Thymus (tissue), 11 donors: ENCODE measurements at regions not wholly inside any gene's neighbourhood (a gene's known extent, or its start where the extent isn't known, plus 50 kb on each side); places are given as distances from the start of the nearest gene placed in this dataset.

Experiments used
- DNase-seq, 9 donors: peaks; one replicate each; pipeline ENCODE4 v3.0.0-alpha.2; 2013; ENCODE audit warnings: low spot score in 9 of 9, low read depth in 6 of 9, missing footprints in 1 of 9
- H3K27ac ChIP-seq, 2 donors: one replicate each; pipeline ENCODE4 v1.5.1; 2013; ENCODE audit warnings: control low read depth in 1 of 2, low read depth in 1 of 2, low read length in 1 of 2, mild to moderate bottlenecking in 1 of 2, moderate library complexity in 1 of 2
- H3K27me3 ChIP-seq, 2 donors: one replicate each; pipeline ENCODE4 v1.5.1; 2013; ENCODE audit warnings: low read length in 1 of 2; ENCODE audit not compliant: control insufficient read depth in 2 of 2, insufficient read depth in 1 of 2
- H3K36me3 ChIP-seq, 2 donors: one replicate each; pipeline ENCODE4 v1.5.1; 2013; ENCODE audit warnings: low read length in 1 of 2, mild to moderate bottlenecking in 1 of 2, moderate library complexity in 1 of 2; ENCODE audit not compliant: control insufficient read depth in 2 of 2, insufficient read depth in 2 of 2
- H3K4me1 ChIP-seq, 2 donors: one replicate each; pipeline ENCODE4 v1.5.1; 2013; ENCODE audit warnings: low read length in 2 of 2; ENCODE audit not compliant: control insufficient read depth in 2 of 2, insufficient read depth in 2 of 2
- H3K4me3 ChIP-seq, 2 donors: one replicate each; pipeline ENCODE4 v1.5.1; 2013; ENCODE audit warnings: low read length in 2 of 2, control low read depth in 1 of 2, mild to moderate bottlenecking in 1 of 2
- H3K9me3 ChIP-seq, 2 donors: one replicate each; pipeline ENCODE4 v1.5.1; 2013; ENCODE audit warnings: low read length in 1 of 2, mild to moderate bottlenecking in 1 of 2; ENCODE audit not compliant: control insufficient read depth in 2 of 2, insufficient read depth in 1 of 2
- WGBS: extraction: QIAGEN DNeasy Blood & Tissue Kit; methylation state at CpG from one replicate; pipeline ENCODE4 v1.1.7; 2013; 5-methylcytosine and 5-hydroxymethylcytosine counted together
- donor health status: healthy.

DNA sequence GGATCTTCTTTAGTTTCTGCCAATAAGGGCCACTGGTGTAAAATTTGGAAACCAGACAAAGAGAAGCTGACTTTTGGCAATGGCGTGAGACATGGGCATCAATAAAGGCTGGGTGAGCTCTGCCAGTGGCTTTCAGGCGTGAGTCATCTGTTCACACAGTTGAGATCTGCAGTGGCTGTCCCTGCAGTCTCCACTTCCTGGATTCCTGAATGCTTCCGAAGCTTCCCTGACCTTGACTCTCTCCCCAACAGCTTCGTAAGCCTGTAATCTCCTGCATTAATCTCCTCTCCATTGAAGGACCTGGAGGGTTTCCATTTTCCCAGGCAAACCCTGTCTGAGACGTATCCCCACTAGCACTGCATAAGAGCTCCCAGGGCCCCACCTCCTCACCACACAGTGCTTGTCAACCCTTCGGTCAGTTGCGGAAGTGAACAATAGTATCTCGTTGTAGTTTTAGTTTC is 574.7 kb downstream of the TBC1D22A start:
- Histone ChIP-seq H3K27ac (no peak overlapping the region), H3K36me3 (no peaks in the 10 kb centered on the region), H3K4me3 (no peak overlapping the region), H3K4me1 (no peaks in the 10 kb centered on the region), H3K27me3 (no peaks in the 10 kb centered on the region), H3K9me3 (peaks cover 1 to 4% of the 10 kb centered on the region in 2 donors)
- 83% methylated on average over 8 of the region's 8 CpGs for WGBS
- DNase-seq = peak in 1 of 9 donors; percentile 6

DNA sequence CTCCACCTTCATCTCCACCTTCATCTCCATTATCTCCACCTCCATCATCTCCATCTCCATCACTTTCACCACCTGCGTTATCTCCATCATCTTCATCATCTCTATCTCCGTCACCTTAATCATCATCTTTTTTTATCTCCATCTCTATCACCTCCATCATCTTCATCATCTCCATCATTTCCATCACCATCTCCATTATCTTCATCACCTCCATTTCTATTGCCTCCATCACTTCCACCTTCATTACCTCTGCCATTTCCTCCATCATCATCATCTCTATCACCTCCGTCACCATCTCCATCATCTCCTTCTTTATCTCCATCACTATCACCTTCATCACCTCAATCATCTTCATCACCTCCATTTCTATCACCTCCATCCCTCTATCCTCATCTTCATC is 573.5 kb downstream of the TBC1D22A start:
- 97% methylated on average over 3 of the region's 3 CpGs for WGBS
- no peaks in the 10 kb centered on the region for H3K27me3 ChIP-seq
- H3K36me3 ChIP-seq = no peaks in the 10 kb centered on the region
- H3K4me3 ChIP-seq = no peak overlapping the region
- no peak overlapping the region for H3K27ac ChIP-seq
- H3K4me1 ChIP-seq = no peaks in the 10 kb centered on the region
- no peak for DNase-seq
- H3K9me3 ChIP-seq = peaks cover 0 to 4% of the 10 kb centered on the region in 2 donors

DNA sequence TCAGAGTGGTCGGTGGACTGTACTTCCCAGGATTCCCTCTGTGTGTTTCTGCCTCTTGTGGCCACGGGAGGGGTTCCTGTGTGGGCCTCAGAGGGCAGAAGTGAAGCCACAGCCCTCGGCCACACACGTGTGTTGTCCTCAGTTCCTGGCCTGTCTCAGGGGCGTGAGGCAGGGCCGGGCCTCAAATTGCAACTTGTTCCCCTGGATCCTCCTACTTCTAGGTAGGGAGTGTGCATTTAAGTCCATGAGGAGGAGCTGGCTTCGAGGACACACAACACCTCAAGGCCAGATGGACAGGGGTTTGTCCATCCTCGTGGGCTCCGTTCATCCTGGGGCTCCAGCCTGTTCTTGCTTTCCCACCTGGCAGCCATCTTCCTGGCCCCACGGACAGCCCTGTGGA is 573.0 kb downstream of the TBC1D22A start:
- H3K27me3 ChIP-seq = no peaks in the 10 kb centered on the region
- no peaks in the 10 kb centered on the region for H3K36me3 ChIP-seq
- no peak overlapping the region for H3K27ac ChIP-seq
- DNase-seq = no peak
- no peak overlapping the region for H3K4me3 ChIP-seq
- no peaks in the 10 kb centered on the region for H3K4me1 ChIP-seq
- peaks cover 0 to 4% of the 10 kb centered on the region in 2 donors for H3K9me3 ChIP-seq
- whole genome bisulfite sequencing = 59% methylated on average over 10 of the region's 10 CpGs

DNA sequence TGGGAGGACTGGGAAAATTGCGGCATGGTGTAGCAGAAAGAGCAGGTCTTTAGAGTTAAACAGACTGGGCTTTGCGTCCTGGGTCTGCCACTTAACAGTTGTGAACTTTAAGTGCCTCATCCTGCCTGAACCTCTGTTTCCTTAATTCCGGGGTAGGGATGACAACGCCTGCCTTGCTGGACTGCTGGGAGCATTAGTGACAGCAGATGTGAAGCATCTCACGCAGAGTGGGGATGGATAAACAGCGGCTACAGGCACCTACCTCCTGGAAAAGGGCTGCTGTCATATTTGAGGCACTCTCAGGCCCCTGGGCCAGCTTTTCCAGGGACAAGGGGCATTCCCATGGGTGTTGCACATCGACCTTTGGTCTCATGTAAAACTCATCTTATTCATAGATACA is 572.2 kb downstream of the TBC1D22A start:
- no peaks in the 10 kb centered on the region for H3K4me1 ChIP-seq
- no peaks in the 10 kb centered on the region for H3K36me3 ChIP-seq
- no peaks in the 10 kb centered on the region for H3K27me3 ChIP-seq
- DNase-seq = no peak
- no peak overlapping the region for H3K27ac ChIP-seq
- H3K9me3 ChIP-seq = peaks cover 0 to 4% of the 10 kb centered on the region in 2 donors
- H3K4me3 ChIP-seq = no peak overlapping the region
- 90% methylated on average over 7 of the region's 7 CpGs for WGBS

DNA sequence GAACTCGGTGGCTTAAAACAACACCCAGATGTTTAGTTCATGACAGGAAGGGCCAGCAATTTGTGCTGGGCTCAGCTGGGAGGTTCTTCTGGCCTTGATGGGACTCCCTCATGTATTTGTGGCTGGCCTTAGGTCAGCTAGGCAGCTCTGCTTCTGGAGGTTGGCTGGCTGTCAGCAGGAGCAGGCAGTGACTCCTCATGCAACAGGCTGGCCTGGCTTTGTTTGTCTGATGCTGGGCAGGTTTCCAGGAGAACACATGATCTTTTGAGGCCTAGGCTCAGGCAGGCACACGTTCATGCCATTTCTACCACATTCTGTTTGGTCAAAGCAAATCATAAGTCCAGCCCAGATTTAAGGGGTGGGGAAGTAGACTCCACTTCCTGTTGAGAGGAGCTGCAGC is 571.2 kb downstream of the TBC1D22A start:
- no peak overlapping the region for H3K4me3 ChIP-seq
- H3K27ac ChIP-seq = no peak overlapping the region
- 59% methylated on average over 2 of the region's 2 CpGs for WGBS
- H3K36me3 ChIP-seq = no peaks in the 10 kb centered on the region
- no peak for DNase-seq
- H3K9me3 ChIP-seq = peaks cover 0 to 4% of the 10 kb centered on the region in 2 donors
- no peaks in the 10 kb centered on the region for H3K4me1 ChIP-seq
- H3K27me3 ChIP-seq = no peaks in the 10 kb centered on the region

DNA sequence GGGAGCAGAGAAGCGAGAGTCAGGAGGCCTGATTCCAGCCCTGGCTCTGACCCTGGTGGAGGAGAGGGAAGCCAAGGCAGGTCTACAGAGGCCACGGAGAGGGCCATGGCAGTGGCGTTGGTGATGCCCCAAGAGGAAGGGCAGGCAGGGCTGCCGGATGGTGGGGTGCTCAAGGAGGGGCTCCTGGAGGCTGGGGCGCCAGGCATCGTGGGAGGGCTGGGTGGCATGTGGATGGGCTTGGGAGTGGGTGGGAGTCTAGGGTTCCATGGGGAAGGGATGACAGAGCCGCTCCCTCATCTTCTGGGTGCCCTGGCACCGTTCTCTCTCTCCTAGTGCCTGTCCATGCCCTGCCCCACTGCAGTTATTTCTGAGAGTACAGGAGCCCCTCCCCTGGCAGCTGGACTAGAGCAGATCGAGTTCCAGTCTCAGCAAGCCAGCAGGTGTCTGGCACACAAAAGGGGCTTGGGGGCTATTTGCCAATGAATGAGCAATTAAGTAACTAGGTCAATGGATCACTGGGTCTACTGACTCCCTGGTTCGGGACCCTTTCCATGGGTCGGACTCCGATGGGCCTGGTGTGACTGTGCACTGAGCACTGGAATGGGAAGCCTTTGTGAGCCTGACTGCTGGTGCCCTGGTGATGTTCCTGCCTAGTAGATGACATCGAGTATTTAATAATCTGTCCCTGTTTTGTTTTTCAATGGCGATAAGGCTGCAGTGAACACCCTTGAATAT is 570.0 kb downstream of the TBC1D22A start:
- no peak for DNase-seq
- H3K4me1 ChIP-seq = no peaks in the 10 kb centered on the region
- H3K27me3 ChIP-seq = no peaks in the 10 kb centered on the region
- H3K4me3 ChIP-seq = no peak overlapping the region
- no peak overlapping the region for H3K27ac ChIP-seq
- H3K9me3 ChIP-seq = peaks cover 0 to 4% of the 10 kb centered on the region in 2 donors
- H3K36me3 ChIP-seq = no peaks in the 10 kb centered on the region
- WGBS = 95% methylated on average over 14 of the region's 14 CpGs

DNA sequence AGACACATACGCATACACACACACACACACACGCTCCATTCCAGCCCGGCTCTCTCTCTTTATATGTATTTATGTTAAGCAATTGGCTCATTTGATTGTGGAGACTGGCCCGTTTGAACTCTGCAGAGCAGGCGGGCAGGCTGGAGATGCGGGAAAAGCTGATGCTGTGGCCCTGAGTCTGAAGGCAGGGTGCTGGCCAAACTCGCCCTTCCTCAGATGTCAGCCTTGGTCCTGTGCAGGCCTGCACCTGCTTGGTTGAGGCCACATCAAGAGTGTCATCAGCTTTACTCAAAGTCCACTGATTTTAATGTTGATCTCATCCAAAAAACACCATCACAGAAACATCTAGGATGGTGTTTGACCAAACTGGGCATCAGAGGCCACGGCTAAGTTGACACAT is 569.3 kb downstream of the TBC1D22A start:
- H3K27me3 ChIP-seq = no peaks in the 10 kb centered on the region
- no peaks in the 10 kb centered on the region for H3K36me3 ChIP-seq
- no peak overlapping the region for H3K4me3 ChIP-seq
- H3K4me1 ChIP-seq = no peaks in the 10 kb centered on the region
- 89% methylated on average over 8 of the region's 8 CpGs for WGBS
- no peak for DNase-seq
- H3K9me3 ChIP-seq = peaks cover 0 to 4% of the 10 kb centered on the region in 2 donors
- H3K27ac ChIP-seq = no peak overlapping the region

DNA sequence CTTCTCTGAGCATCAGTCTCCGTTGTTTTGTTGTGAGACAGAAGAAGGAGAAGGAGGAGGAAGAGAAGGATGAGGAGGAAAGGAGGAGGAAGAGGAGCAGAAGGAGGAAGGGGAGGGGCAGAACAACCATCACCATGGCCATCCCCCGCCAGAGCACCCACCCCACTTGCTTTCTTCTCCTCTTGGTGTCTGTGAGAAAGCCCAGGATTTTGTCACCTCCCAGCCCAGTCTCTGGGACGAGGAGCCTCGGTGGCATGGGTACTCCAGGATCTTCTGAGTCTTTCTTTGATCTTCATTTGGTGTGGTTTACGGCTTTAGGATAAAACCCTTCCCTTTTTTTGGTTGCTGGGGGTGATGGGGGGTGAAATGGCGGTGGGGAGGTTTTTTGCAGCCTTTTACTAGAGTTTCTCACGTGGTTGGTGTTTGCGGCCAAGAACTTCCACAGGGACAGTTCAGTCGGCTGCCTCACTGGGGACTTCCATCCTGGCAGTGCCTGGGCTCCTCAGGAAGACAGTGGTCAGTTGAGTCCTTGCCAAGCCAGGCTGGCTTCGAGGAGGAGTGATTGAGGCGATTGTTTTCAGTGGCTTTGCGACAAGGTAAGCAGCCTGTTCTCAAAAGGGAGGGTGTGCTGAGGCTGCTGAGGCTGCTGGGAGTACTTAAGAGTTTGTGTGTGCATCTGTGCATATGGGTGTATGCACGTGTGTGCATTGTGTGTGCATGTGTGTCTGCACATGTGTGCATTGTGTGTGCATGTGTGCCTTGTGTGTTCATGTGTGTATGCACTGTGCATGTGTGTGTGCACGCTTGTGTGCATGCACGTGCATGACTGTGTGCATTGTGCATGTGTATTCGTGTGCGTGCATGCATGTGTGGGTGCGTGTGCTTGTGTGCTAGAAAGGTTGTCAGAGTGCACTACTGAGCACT is 567.5 kb downstream of the TBC1D22A start:
- Histone ChIP-seq H3K27me3 (no peaks in the 10 kb centered on the region), H3K4me1 (no peaks in the 10 kb centered on the region), H3K27ac (no peak overlapping the region), H3K9me3 (peaks cover 0 to 4% of the 10 kb centered on the region in 2 donors), H3K36me3 (no peaks in the 10 kb centered on the region), H3K4me3 (no peak overlapping the region)
- DNase-seq = no peak
- 87% methylated on average over 18 of the region's 18 CpGs for WGBS
